ENCODE measurements at regions not wholly inside any gene's neighbourhood (a gene's known extent, or its start where the extent isn't known, plus 50 kb on each side); places are given as distances from the start of the nearest gene placed in this dataset.
A peak's percentile ranks its signal among the peaks of the same experiment; 100 is the strongest.

- Histone ChIP-seq H3K9me3 (ENCODE audit: low read length) (no peaks in the 10 kb centered on the region), H3K9ac (ENCODE audit: insufficient read depth, low read depth, low read length) (no peak overlapping the region), H3K36me3 (replicated peaks in 1 of 2; ENCODE audit: control insufficient read depth in 1 of 2, insufficient read depth in 2 of 2, low read length in 2 of 2) (no peaks in the 10 kb centered on the region), H2AFZ (ENCODE audit: low read length) (no peak overlapping the region), H3K4me1 (ENCODE audit: insufficient read depth, low read length) (peaks cover 22% of the 10 kb centered on the region), H3K27me3 (ENCODE audit: control insufficient read depth in 1 of 2, insufficient read depth in 2 of 2, low read length in 2 of 2) (no peaks in the 10 kb centered on the region), H3K4me3 (replicated peaks in 1 of 3; ENCODE audit: insufficient read depth in 1 of 3, low read depth in 2 of 3, low read length in 3 of 3) (no peak overlapping the region), H4K20me1 (ENCODE audit: insufficient read depth, low read length) (no peaks in the 10 kb centered on the region), H3K4me2 (ENCODE audit: low read depth, low read length) (peak overlapping the region; percentile 15; the same call in 1 of the 2 replicates), H3K79me2 (ENCODE audit: insufficient read depth, low read length) (no peaks in the 10 kb centered on the region), H3K27ac (ENCODE audit: extremely low read length, insufficient read depth, low read length) (no peak overlapping the region)
- ChIA-PET POLR2A (no interaction called here), CTCF (ENCODE audit: low intra/inter-chr PET ratio, low total read pairs) (no interaction called here)
- in situ Hi-C loops (cut with HindIII; ENCODE audit: extremely low pct_ligation_motif_present, low pct_unique_long_range_greater_than_20kb) = no loop called here
- intact Hi-C loops (cut with micrococcal nuclease; ENCODE audit: unreplicated experiment) = no loop called here
- WGBS (ENCODE audit: low lambda C conversion rate) = no CpG with 5 or more reads among the region's 3 CpGs
- BruUV-seq (replicated peaks) = no TSS peak
- ATAC-seq (peak; percentile 92), DNase-seq (ENCODE audit: low spot score) (peak; percentile 82), FAIRE-seq (peak; percentile 57)
- TF ChIP-seq TRIM24 (CRISPR knock-in tag; IDR thresholded peaks at IDR 0.05) = no peak
- TF ChIP-seq NBN (conservative IDR thresholded peaks at IDR 0.05) = no peak
- TF ChIP-seq PRDM10 (CRISPR knock-in tag; IDR thresholded peaks at IDR 0.05; ENCODE audit: low read depth) = no peak
- no peak for TF ChIP-seq ZNF263 (CRISPR knock-in tag; IDR thresholded peaks at IDR 0.05)
- peak; percentile 91 for TF ChIP-seq BCL6 (CRISPR knock-in tag; IDR thresholded peaks at IDR 0.05)
- no peak for TF ChIP-seq HIC2 (CRISPR knock-in tag; IDR thresholded peaks at IDR 0.05; ENCODE audit: low read depth)
- TF ChIP-seq PHF21A (CRISPR knock-in tag; IDR thresholded peaks at IDR 0.05) = no peak
- no peak for TF ChIP-seq LRRFIP1 (CRISPR knock-in tag; conservative IDR thresholded peaks at IDR 0.05)
- TF ChIP-seq CENPBD1 (CRISPR knock-in tag; IDR thresholded peaks at IDR 0.05; ENCODE audit: borderline replicate concordance, low read depth) = no peak
- TF ChIP-seq SCMH1 (CRISPR knock-in tag; IDR thresholded peaks at IDR 0.05; ENCODE audit: borderline replicate concordance) = no peak
- TF ChIP-seq MAFG (CRISPR knock-in tag; IDR thresholded peaks at IDR 0.05) = no peak
- no peak for TF ChIP-seq ZNF546 (CRISPR knock-in tag; conservative IDR thresholded peaks at IDR 0.05)
- TF ChIP-seq FUBP1 (CRISPR knock-in tag; IDR thresholded peaks at IDR 0.05; ENCODE audit: borderline replicate concordance) = no peak
- TF ChIP-seq RARA (CRISPR knock-in tag; IDR thresholded peaks at IDR 0.05) = no peak
- TF ChIP-seq SP5 (CRISPR knock-in tag; IDR thresholded peaks at IDR 0.05; ENCODE audit: borderline replicate concordance, low read depth) = peak; percentile 71; the same call in 1 of the 2 replicates
These were observed 92.5 kb downstream of the ATPSCKMT start for GRCh38 chr5:10157085-10157669.
